ENCODE measurements at regions not wholly inside any gene's neighbourhood (a gene's known extent, or its start where the extent isn't known, plus 50 kb on each side); places are given as distances from the start of the nearest gene placed in this dataset.

DNA sequence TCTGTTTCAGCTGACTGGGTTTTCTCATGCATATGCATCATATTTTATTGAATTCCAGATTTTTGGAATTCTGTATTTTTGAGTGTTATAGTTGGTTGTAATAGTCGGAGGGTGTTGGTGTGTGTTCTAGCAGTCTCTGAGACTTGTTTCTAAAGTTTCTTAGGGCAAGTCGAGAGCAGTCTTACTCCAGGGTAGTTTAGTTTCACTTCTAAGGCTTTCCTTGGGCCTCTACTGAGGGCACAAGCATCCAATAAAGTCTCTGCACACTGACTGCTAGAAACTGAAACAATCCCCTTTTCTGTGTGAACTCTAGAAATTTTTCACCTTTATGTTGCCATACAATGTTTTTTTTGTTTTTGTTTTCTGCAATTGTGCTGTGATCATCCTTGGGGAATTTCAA lies 663.7 kb upstream of the LRATD1 start:
- no peaks in the 10 kb centered on the region for H3K9me3 Mint-ChIP-seq (ENCODE audit: unreplicated experiment)
- no peak for DNase-seq (ENCODE audit: low spot score)
- TF ChIP-seq, protein P1, sequence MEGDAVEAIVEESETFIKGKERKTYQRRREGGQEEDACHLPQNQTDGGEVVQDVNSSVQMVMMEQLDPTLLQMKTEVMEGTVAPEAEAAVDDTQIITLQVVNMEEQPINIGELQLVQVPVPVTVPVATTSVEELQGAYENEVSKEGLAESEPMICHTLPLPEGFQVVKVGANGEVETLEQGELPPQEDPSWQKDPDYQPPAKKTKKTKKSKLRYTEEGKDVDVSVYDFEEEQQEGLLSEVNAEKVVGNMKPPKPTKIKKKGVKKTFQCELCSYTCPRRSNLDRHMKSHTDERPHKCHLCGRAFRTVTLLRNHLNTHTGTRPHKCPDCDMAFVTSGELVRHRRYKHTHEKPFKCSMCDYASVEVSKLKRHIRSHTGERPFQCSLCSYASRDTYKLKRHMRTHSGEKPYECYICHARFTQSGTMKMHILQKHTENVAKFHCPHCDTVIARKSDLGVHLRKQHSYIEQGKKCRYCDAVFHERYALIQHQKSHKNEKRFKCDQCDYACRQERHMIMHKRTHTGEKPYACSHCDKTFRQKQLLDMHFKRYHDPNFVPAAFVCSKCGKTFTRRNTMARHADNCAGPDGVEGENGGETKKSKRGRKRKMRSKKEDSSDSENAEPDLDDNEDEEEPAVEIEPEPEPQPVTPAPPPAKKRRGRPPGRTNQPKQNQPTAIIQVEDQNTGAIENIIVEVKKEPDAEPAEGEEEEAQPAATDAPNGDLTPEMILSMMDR (IDR thresholded peaks at IDR 0.05; ENCODE audit: unreplicated experiment): no peak
- H3K4me3 Mint-ChIP-seq (ENCODE audit: unreplicated experiment): no peak overlapping the region
- H3K27ac Mint-ChIP-seq (ENCODE audit: unreplicated experiment): no peak overlapping the region
- no peaks in the 10 kb centered on the region for H3K36me3 Mint-ChIP-seq (ENCODE audit: low read depth, unreplicated experiment)
- no peaks in the 10 kb centered on the region for H3K27me3 Mint-ChIP-seq (ENCODE audit: unreplicated experiment)
- H3K4me1 Mint-ChIP-seq (ENCODE audit: unreplicated experiment): no peaks in the 10 kb centered on the region

DNA sequence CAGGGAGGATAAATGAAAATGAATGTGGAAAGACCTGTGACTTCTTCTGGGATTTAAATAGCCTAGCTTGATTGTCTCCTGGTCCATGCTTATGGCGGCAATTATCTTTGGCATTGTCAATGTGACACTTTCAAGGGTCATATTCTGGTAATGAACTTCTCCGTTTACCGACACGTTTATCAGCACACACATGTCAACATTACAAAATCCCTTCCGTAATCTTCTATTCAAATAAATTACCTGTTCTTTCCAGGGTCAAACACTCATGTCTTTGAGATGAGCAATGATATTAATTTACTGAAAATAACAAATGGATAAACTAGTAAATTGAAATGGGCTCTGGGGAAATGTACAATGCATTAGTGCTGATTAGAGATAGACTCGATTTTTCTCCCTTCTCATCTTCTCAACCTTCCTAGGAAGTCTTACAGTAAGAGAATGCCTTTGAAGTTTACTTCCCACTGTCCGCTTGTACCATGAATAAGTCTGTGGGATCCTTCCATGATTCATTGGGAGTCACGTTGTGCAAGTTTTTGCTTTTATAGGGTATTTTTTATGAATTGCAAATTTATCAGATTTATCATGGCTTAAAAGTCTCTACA lies 646.3 kb upstream of the LRATD1 start:
- Mint-ChIP-seq H3K4me1 (ENCODE audit: unreplicated experiment) (no peaks in the 10 kb centered on the region), H3K27ac (ENCODE audit: unreplicated experiment) (no peak overlapping the region), H3K27me3 (ENCODE audit: unreplicated experiment) (no peaks in the 10 kb centered on the region), H3K36me3 (ENCODE audit: low read depth, unreplicated experiment) (no peaks in the 10 kb centered on the region), H3K9me3 (ENCODE audit: unreplicated experiment) (no peaks in the 10 kb centered on the region), H3K4me3 (ENCODE audit: unreplicated experiment) (no peak overlapping the region)
- TF ChIP-seq, protein P1 (IDR thresholded peaks at IDR 0.05; ENCODE audit: unreplicated experiment): no peak
- DNase-seq (ENCODE audit: low spot score): no peak

DNA sequence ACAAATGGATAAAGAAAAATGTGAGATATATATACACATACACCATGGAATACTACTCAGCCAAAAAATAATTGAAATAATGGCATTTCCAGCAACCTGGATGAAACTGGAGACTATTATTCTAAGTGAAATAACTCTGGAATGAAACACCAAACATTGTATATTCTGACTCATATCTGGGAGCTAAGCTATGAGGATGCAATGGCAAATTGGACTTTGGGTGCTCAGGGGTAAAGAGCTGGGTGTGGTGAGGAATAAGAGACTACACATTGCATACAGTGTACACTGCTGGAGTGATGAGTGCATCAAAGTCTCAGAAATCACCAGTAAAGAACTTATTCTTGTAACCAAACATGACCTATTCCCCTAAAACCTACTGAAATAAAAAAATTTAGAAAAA lies 636.0 kb upstream of the LRATD1 start:
- TF ChIP-seq, protein P1 (IDR thresholded peaks at IDR 0.05; ENCODE audit: unreplicated experiment): no peak
- Mint-ChIP-seq H3K9me3 (ENCODE audit: unreplicated experiment) (no peaks in the 10 kb centered on the region), H3K27me3 (ENCODE audit: unreplicated experiment) (no peaks in the 10 kb centered on the region), H3K36me3 (ENCODE audit: low read depth, unreplicated experiment) (no peaks in the 10 kb centered on the region), H3K27ac (ENCODE audit: unreplicated experiment) (no peak overlapping the region), H3K4me1 (ENCODE audit: unreplicated experiment) (peaks cover 3% of the 10 kb centered on the region), H3K4me3 (ENCODE audit: unreplicated experiment) (no peak overlapping the region)
- no peak for DNase-seq (ENCODE audit: low spot score)

DNA sequence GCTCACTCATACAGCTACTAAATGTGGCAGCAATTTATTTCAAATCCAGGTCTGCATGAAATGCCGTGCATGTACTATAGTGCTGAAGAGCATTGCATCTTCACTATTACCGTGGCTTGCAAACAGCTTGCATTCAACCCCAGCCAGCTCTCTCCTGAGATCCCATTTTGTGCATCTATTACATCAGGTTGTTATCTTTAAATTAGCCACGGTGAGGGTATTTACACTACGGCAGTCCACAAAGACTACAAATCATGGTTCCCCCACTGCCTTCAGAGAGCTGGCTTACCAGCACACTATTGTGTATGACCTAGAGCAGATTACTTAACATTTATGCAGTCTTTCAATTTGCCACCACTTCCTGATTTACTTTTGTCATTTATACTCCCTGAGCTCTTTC lies 621.3 kb upstream of the LRATD1 start:
- no peaks in the 10 kb centered on the region for H3K4me1 Mint-ChIP-seq (ENCODE audit: unreplicated experiment)
- DNase-seq (ENCODE audit: low spot score): no peak
- H3K27me3 Mint-ChIP-seq (ENCODE audit: unreplicated experiment): no peaks in the 10 kb centered on the region
- no peak overlapping the region for H3K4me3 Mint-ChIP-seq (ENCODE audit: unreplicated experiment)
- H3K27ac Mint-ChIP-seq (ENCODE audit: unreplicated experiment): no peak overlapping the region
- H3K9me3 Mint-ChIP-seq (ENCODE audit: unreplicated experiment): no peaks in the 10 kb centered on the region
- TF ChIP-seq, protein P1 (IDR thresholded peaks at IDR 0.05; ENCODE audit: unreplicated experiment): no peak
- no peaks in the 10 kb centered on the region for H3K36me3 Mint-ChIP-seq (ENCODE audit: low read depth, unreplicated experiment)

DNA sequence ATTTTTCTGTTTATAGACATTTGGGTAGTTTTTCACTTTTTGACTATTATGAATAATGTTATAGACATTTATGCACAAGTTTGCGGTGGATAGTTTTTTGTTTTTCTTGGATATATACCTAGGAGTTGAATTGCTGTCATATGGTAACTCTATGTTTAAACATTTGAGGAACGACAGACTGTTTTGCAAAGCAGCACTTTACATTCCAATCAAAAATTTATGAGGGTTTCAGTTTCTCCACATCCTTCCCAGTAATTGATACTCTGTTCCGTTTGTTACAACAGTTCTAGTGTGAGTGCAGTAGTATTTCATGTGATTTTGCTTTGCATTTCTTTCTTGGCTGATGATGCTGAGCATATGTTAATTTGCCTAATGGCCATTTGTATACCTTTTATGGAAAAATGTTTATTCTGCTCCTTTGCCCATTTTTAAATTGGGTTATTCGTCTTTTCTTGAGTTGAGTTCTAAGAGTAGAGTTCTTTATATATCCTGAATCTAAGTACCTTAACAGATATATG lies 617.3 kb upstream of the LRATD1 start:
- no peaks in the 10 kb centered on the region for H3K36me3 Mint-ChIP-seq (ENCODE audit: low read depth, unreplicated experiment)
- H3K27me3 Mint-ChIP-seq (ENCODE audit: unreplicated experiment): no peaks in the 10 kb centered on the region
- no peaks in the 10 kb centered on the region for H3K9me3 Mint-ChIP-seq (ENCODE audit: unreplicated experiment)
- H3K4me3 Mint-ChIP-seq (ENCODE audit: unreplicated experiment): no peak overlapping the region
- no peak overlapping the region for H3K27ac Mint-ChIP-seq (ENCODE audit: unreplicated experiment)
- TF ChIP-seq, protein P1 (IDR thresholded peaks at IDR 0.05; ENCODE audit: unreplicated experiment): no peak
- DNase-seq (ENCODE audit: low spot score): no peak
- H3K4me1 Mint-ChIP-seq (ENCODE audit: unreplicated experiment): no peaks in the 10 kb centered on the region
